ENCODE measurements at regions not wholly inside any gene's neighbourhood (a gene's known extent, or its start where the extent isn't known, plus 50 kb on each side); places are given as distances from the start of the nearest gene placed in this dataset.

GRCh38 chr3:171916888-171917287 is 73.7 kb downstream of the TMEM212 start:
- no peak for TF ChIP-seq POLR2AphosphoS5 (IDR thresholded peaks at IDR 0.05)
- TF ChIP-seq CTCF (IDR thresholded peaks at IDR 0.05), result no peak

Data from transverse colon (tissue), 4 donors.